ENCODE measurements at regions not wholly inside any gene's neighbourhood (a gene's known extent, or its start where the extent isn't known, plus 50 kb on each side); places are given as distances from the start of the nearest gene placed in this dataset.
A peak's percentile ranks its signal among the peaks of the same experiment; 100 is the strongest.

DNA sequence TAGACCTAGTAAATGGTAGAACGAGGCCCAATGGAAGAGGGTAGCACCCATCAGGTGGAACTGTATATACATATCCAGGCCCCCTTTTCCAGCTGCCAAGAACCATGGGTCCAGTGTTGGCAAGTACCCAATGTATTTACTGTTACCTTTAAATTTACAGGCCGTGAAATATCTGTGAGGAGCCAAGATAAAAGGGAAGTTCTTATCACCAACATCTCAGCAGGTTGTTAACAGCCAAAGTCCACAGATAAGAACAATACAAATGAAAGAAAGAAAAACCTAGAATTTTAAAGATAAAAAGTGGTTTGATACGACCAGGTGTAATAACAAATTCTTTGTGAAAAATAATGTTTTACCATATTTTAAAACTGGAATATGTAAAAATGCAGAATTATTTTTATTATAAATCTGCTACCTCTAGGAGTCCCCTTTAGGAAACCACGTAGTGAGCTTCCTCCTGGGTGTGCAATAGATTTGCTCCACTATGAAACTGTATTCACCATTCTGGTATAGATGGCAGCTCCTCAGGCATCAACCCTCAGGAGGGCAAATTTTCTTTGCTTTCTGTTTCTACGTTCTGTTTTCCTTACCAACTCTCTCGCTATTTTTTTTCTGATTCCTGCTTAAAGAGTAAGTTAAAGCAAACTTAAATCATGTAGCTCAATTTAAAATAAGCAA lies 292.2 kb upstream of the SLC10A2 start:
- peak; percentile 23; the same call in 1 of the 2 replicates for TF ChIP-seq GATA3 (IDR thresholded peaks at IDR 0.05; ENCODE audit: low read depth, low read length)
- no peak for TF ChIP-seq GATA2 (IDR thresholded peaks at IDR 0.05; ENCODE audit: low read depth, low read length)

Measured in SH-SY5Y (cell line).